ENCODE measurements at regions not wholly inside any gene's neighbourhood (a gene's known extent, or its start where the extent isn't known, plus 50 kb on each side); places are given as distances from the start of the nearest gene placed in this dataset.

DNA sequence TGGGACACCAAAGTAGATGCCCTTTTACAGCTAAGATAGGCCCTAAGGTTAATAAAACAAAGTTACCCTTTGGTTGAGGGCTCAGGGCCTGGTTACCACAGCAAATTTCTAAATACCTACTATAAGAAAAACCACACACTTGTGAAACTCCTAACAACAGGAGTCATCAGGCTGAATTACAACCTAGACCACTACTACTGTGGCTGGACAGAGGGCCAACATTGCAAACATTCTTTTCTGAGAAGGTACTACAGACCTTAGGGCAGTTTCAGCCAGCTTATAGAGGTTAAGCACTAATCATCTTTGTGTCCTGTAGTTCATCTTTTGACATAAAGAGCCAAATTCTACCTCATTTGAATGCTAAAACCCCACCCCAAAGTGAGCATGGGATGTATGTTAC is 504.0 kb downstream of the RAPGEF2 start:
- TF ChIP-seq, protein P1, sequence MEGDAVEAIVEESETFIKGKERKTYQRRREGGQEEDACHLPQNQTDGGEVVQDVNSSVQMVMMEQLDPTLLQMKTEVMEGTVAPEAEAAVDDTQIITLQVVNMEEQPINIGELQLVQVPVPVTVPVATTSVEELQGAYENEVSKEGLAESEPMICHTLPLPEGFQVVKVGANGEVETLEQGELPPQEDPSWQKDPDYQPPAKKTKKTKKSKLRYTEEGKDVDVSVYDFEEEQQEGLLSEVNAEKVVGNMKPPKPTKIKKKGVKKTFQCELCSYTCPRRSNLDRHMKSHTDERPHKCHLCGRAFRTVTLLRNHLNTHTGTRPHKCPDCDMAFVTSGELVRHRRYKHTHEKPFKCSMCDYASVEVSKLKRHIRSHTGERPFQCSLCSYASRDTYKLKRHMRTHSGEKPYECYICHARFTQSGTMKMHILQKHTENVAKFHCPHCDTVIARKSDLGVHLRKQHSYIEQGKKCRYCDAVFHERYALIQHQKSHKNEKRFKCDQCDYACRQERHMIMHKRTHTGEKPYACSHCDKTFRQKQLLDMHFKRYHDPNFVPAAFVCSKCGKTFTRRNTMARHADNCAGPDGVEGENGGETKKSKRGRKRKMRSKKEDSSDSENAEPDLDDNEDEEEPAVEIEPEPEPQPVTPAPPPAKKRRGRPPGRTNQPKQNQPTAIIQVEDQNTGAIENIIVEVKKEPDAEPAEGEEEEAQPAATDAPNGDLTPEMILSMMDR (IDR thresholded peaks at IDR 0.05): no peak
- no peak for TF ChIP-seq POLR2A (IDR thresholded peaks at IDR 0.05)
- no peak for TF ChIP-seq EP300 (IDR thresholded peaks at IDR 0.05; ENCODE audit: low read depth)
